ENCODE measurements at regions not wholly inside any gene's neighbourhood (a gene's known extent, or its start where the extent isn't known, plus 50 kb on each side); places are given as distances from the start of the nearest gene placed in this dataset.
"Not testable (repeated sequence)": the region's sequence is repeated elsewhere in the genome, so short reads cannot be mapped to it uniquely, and the experiment has no call there.

DNA sequence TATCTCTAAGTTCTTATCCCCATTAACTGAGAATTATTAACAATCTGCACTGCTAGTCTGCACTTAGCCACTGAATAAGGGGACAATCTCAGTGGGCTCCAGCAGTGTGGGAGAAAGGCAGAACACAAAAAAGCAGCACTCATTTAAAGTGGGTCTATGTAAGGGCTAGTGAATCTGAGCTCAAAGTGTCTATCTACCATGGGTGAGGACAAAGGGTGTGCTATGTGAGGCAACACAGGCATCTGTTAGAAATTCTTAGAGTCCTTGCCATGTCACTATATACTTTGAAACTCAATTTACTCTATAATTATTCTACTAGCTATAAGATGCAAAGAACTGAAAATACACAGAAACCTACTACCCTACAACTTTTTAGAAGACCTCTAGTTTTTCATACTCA is 135.8 kb upstream of the TMEM168 start:
- no peak overlapping the region for H2BK12ac ChIP-seq (ENCODE audit: low read depth, low read length)
- no peak overlapping the region for H3K18ac ChIP-seq (ENCODE audit: extremely low read depth, low read length)
- no peaks in the 10 kb centered on the region for H3K23me2 ChIP-seq (ENCODE audit: low read depth, low read length)
- H3K14ac ChIP-seq (ENCODE audit: insufficient read length) = no peak overlapping the region
- no peak overlapping the region for H3K23ac ChIP-seq (ENCODE audit: insufficient read length)
- no peak overlapping the region for H2BK15ac ChIP-seq (ENCODE audit: low read length)
- no peaks in the 10 kb centered on the region for H3K27me3 ChIP-seq (replicated peaks in 1 of 4; ENCODE audit: control insufficient read depth in 3 of 4, extremely low read depth in 1 of 4, insufficient read depth in 3 of 4, low read length in 3 of 4)
- no peak overlapping the region for H2BK5ac ChIP-seq (ENCODE audit: low read depth, low read length)
- POLR2A ChIA-PET (ENCODE audit: partially characterized antibody) = no interaction called here
- H2BK20ac ChIP-seq (ENCODE audit: low read length) = no peak overlapping the region
- H3K79me2 ChIP-seq (ENCODE audit: control insufficient read depth in 1 of 2, insufficient read depth in 2 of 2, low read length in 2 of 2) = peaks cover 0 to 43% of the 10 kb centered on the region in 2 experiments; a peak in 2 of 4 replicates
- FAIRE-seq (no peak), DNase-seq (ENCODE audit: low read depth in 1 of 2, low spot score in 2 of 2) (no peak)
- H4K8ac ChIP-seq (ENCODE audit: extremely low read depth, insufficient read depth, low read length) = no peak overlapping the region
- TF ChIP-seq KDM5A (IDR thresholded peaks at IDR 0.05; ENCODE audit: low read length) = no peak
- CTCF ChIA-PET (ENCODE audit: partially characterized antibody) = no interaction called here
- H4K91ac ChIP-seq (replicated peaks; ENCODE audit: insufficient read length, low read length) = no peak overlapping the region
- no peak overlapping the region for H3K9ac ChIP-seq (replicated peaks in 1 of 4; ENCODE audit: extremely low read depth in 1 of 4, low read depth in 3 of 4, low read length in 3 of 4)
- peaks cover 0 to 3% (median 1%) of the 10 kb centered on the region in 4 experiments; a peak in 1 of 7 replicates for H3K4me1 ChIP-seq (replicated peaks in 1 of 4; ENCODE audit: control insufficient read depth in 3 of 4, insufficient read depth in 4 of 4, low read length in 3 of 4)
- no peak overlapping the region for H3K4ac ChIP-seq (replicated peaks; ENCODE audit: insufficient read length, low read depth, low read length)
- H3K36me3 ChIP-seq (ENCODE audit: control insufficient read depth in 2 of 4, insufficient read depth in 4 of 4, low read length in 3 of 4) = peaks cover 0 to 3% (median 0%) of the 10 kb centered on the region in 4 experiments; a peak in 1 of 8 replicates
- no peak overlapping the region for H2BK120ac ChIP-seq (replicated peaks; ENCODE audit: low read depth, low read length)
- no peak overlapping the region for H4K5ac ChIP-seq (ENCODE audit: insufficient read length, low read depth, low read length)
- no peak overlapping the region for H3K4me2 ChIP-seq (ENCODE audit: insufficient read depth in 1 of 2, low read depth in 2 of 2, low read length in 2 of 2)
- H3K4me3 ChIP-seq (ENCODE audit: extremely low read depth in 1 of 4, insufficient read depth in 2 of 4, low read depth in 3 of 4, low read length in 4 of 4) = no peak overlapping the region
- no peak overlapping the region for H2AFZ ChIP-seq (ENCODE audit: low read length)
- no peaks in the 10 kb centered on the region for H4K20me1 ChIP-seq (replicated peaks in 1 of 2; ENCODE audit: control insufficient read depth in 1 of 2, insufficient read depth in 2 of 2, low read length in 2 of 2)
- H3K9me3 ChIP-seq (ENCODE audit: insufficient read depth in 2 of 2, low read depth in 1 of 2, low read length in 1 of 2) = peaks cover 0 to 4% of the 10 kb centered on the region in 2 experiments; a peak in 1 of 4 replicates
- no peak overlapping the region for H2AK5ac ChIP-seq (ENCODE audit: low read depth, low read length)
- H3K56ac ChIP-seq (replicated peaks; ENCODE audit: insufficient read length, low read depth, low read length) = no peak overlapping the region
- no peaks in the 10 kb centered on the region for H3K79me1 ChIP-seq (ENCODE audit: low read depth, low read length)
- H3K27ac ChIP-seq (ENCODE audit: low read depth, low read length) = no peak overlapping the region

DNA sequence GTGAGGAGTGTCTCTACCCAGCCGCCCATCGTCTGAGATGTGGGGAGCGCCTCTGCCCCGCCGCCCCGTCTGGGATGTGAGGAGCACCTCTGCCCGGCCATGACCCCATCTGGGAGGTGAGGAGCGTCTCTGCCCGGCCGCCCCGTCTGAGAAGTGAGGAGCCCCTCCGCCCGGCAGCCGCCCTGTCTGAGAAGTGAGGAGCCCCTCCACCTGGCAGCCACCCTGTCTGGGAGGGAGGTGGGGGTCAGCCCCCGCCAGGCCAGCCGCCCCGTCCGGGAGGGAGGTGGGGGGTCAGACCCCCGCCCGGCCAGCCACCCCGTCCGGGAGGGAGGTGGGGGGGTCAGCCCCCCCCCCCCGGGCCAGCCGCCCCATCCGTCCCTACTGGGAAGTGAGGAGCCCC is 132.4 kb upstream of the TMEM168 start:
- H3K27ac ChIP-seq (ENCODE audit: low read depth, low read length); H4K91ac ChIP-seq (replicated peaks; ENCODE audit: insufficient read length, low read length); H3K9ac ChIP-seq (replicated peaks in 1 of 4; ENCODE audit: extremely low read depth in 1 of 4, low read depth in 3 of 4, low read length in 3 of 4); H3K18ac ChIP-seq (ENCODE audit: extremely low read depth, low read length); H3K4me1 ChIP-seq (replicated peaks in 1 of 4; ENCODE audit: control insufficient read depth in 3 of 4, insufficient read depth in 4 of 4, low read length in 3 of 4); H3K9me3 ChIP-seq (ENCODE audit: insufficient read depth in 2 of 2, low read depth in 1 of 2, low read length in 1 of 2); H3K79me1 ChIP-seq (ENCODE audit: low read depth, low read length); H2BK120ac ChIP-seq (replicated peaks; ENCODE audit: low read depth, low read length); H2AFZ ChIP-seq (ENCODE audit: low read length); H2BK12ac ChIP-seq (ENCODE audit: low read depth, low read length); H4K20me1 ChIP-seq (replicated peaks in 1 of 2; ENCODE audit: control insufficient read depth in 1 of 2, insufficient read depth in 2 of 2, low read length in 2 of 2); H3K4ac ChIP-seq (replicated peaks; ENCODE audit: insufficient read length, low read depth, low read length); DNase-seq (ENCODE audit: low read depth in 1 of 2, low spot score in 2 of 2); H4K8ac ChIP-seq (ENCODE audit: extremely low read depth, insufficient read depth, low read length); H3K14ac ChIP-seq (ENCODE audit: insufficient read length); H2BK15ac ChIP-seq (ENCODE audit: low read length); H3K4me2 ChIP-seq (ENCODE audit: insufficient read depth in 1 of 2, low read depth in 2 of 2, low read length in 2 of 2); H2AK5ac ChIP-seq (ENCODE audit: low read depth, low read length); H3K23me2 ChIP-seq (ENCODE audit: low read depth, low read length); FAIRE-seq; H2BK5ac ChIP-seq (ENCODE audit: low read depth, low read length); H2BK20ac ChIP-seq (ENCODE audit: low read length); H3K23ac ChIP-seq (ENCODE audit: insufficient read length); H3K27me3 ChIP-seq (replicated peaks in 1 of 4; ENCODE audit: control insufficient read depth in 3 of 4, extremely low read depth in 1 of 4, insufficient read depth in 3 of 4, low read length in 3 of 4); CTCF ChIA-PET (ENCODE audit: partially characterized antibody); POLR2A ChIA-PET (ENCODE audit: partially characterized antibody); H3K56ac ChIP-seq (replicated peaks; ENCODE audit: insufficient read length, low read depth, low read length); H4K5ac ChIP-seq (ENCODE audit: insufficient read length, low read depth, low read length); H3K4me3 ChIP-seq (ENCODE audit: extremely low read depth in 1 of 4, insufficient read depth in 2 of 4, low read depth in 3 of 4, low read length in 4 of 4); H3K36me3 ChIP-seq (ENCODE audit: control insufficient read depth in 2 of 4, insufficient read depth in 4 of 4, low read length in 3 of 4): not testable (repeated sequence)
- peaks cover 0 to 12% of the 10 kb centered on the region in 2 experiments; a peak in 1 of 4 replicates for H3K79me2 ChIP-seq (ENCODE audit: control insufficient read depth in 1 of 2, insufficient read depth in 2 of 2, low read length in 2 of 2)
- WGBS, 2 experiments (ENCODE audit: extremely low coverage in 1 of 2, insufficient coverage in 1 of 2, insufficient read length in 1 of 2, insufficient replicate concordance in 2 of 2, low coverage in 1 of 2, low lambda C conversion rate in 2 of 2, missing lambda C conversion rate in 1 of 2) = no CpG with 5 or more reads among the region's 25 CpGs
